ENCODE measurements at regions not wholly inside any gene's neighbourhood (a gene's known extent, or its start where the extent isn't known, plus 50 kb on each side); places are given as distances from the start of the nearest gene placed in this dataset.

DNA sequence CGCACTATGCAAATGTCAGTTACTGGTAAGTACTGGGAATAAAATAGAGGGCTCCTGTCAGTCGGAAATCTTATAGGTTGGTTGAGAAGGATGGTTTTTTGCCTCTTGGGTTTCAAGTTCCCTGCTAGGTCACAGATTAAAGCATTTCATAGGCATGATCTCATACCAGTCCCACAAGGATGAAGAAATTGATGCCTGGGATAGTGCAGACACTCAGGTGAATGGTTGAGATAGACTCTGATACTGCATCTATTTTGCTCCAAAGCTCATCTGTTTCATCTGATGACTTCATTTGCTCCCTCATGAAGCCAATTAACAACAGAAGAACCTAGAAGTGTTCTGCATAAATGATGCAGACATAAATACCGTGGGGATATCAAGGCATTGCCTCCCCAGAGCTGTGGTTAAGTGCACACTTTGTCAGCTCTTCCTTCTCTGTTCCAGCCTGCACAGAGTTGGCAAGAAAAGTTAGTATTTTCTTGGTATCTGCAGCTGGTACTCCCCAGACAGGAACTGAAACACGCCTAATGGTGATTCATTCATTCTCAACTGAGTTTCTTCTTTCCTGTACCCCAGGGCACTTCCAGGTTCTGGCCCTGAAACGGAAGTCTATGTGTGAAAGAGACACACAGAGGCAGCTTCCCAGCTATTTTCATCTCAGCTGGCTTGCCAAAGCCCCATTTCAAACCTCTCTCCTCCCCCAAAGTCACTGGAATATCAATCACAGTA lies 418.3 kb upstream of the SALL1 start:
- DNase-seq: peak; percentile 29

DNA sequence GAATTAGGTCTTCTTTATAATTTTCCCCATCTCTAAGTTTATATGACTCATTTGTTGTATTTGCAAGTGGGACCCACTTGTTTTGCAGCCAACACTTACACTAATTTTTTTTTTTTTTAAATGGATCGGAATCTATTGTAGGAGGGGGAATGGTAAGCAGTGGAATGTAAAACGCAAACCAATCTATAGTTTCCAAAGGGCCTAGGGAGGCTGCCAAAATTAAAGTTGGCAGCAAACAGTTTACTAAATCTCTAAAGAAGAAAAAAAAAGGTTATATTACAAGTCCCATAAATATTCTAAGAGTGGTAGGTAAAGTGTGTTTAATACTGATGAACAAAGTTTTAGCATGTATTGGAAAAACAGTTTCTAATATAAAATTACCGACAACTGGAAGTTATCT lies 416.8 kb upstream of the SALL1 start:
- DNase-seq: no peak

GRCh38 chr16:51565184-51565583 lies 414.1 kb upstream of the SALL1 start:
- DNase-seq: no peak

- no peak for DNase-seq
These were observed 411.8 kb upstream of the SALL1 start for GRCh38 chr16:51562891-51563290.

GRCh38 chr16:51559901-51560300 lies 408.8 kb upstream of the SALL1 start:
- no peak for DNase-seq

- DNase-seq: peak; percentile 0
These were observed 406.6 kb upstream of the SALL1 start for GRCh38 chr16:51557670-51558069.

- no peak for DNase-seq
These were observed 405.7 kb upstream of the SALL1 start for GRCh38 chr16:51556694-51557340.

DNA sequence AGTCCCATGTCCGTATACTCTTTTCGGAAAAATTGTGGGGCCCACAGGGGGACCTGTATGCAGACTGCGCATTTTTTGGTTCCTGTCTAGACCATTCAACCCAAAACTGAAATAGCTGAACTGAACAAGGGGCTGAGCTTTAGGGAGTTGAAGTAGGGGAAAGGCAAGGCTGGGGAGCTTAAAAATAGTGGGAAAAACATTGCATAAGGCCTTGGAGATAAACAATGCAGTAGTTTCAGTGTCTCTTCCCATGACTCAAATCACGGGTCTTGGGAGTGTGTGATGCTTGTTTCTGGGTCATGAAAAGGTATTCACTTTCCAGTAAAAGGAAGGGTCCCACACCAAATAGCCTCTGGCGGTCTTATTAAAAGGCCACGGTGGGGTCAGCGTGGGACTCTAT lies 402.8 kb upstream of the SALL1 start:
- DNase-seq: no peak

- no peak for DNase-seq
These were observed 402.2 kb upstream of the SALL1 start for GRCh38 chr16:51553314-51553713.

DNA sequence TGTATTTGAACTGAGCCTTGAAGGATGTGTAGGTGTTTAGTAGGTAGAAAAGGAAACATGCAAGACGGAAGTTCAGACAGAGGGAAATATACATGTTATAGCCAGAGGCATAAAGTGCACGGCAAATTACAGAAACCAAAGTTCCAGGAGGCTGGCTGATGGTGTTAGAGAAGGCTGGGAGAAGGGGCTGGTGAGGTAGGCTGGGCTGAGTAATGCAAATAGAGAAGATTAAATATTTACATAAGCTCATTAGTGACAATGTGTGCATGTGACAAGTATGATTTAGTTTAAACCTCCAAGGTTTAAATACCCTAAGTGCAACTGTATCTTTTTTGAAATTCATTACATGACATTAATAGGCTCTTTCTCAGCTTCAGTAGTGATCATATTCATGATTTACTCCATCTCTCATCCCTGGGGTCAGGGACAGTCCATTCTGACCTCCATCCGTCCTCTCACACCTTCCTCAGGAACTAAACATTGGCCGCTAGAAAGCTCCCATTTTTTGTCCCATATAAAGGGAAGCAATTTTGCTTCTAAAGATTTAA lies 399.8 kb upstream of the SALL1 start:
- DNase-seq: no peak

DNA sequence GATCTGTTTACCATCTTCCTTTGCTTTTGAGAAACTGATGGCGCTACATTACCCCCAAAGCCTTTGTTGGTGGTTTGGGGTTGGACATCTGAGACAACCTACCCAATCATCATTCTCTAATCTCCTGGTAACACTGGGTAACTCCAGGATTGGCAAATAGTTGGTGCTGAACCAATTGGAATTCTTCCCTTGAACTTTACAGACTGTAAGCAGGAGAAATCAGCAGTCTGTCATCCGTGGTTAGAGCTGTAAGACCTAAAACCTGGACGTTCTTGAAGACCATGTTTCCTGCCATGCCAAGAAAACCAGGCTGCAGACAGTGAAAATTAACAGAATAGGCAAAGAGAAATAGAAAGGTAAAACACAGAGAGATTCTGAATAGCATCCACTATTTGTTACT lies 398.8 kb upstream of the SALL1 start:
- no peak for DNase-seq

DNA sequence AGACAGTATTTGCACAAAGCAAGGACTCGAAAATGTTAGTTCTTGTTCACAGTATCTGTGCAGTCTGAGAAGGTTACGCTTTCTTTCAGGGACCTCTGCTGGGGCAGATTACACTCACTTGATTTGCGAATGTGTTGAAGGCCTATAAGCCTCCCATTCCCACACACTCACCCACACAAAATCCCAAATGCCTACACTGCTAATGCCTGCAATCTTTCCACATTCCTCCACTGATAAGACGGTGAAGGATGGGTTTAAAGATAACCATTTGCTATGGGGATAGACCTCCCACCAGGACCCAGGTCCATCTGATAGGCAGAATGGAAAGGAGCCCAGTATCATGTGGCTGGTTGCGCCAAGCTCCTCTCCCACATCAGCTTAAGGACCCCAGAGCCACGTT lies 394.9 kb upstream of the SALL1 start:
- no peak for DNase-seq

DNA sequence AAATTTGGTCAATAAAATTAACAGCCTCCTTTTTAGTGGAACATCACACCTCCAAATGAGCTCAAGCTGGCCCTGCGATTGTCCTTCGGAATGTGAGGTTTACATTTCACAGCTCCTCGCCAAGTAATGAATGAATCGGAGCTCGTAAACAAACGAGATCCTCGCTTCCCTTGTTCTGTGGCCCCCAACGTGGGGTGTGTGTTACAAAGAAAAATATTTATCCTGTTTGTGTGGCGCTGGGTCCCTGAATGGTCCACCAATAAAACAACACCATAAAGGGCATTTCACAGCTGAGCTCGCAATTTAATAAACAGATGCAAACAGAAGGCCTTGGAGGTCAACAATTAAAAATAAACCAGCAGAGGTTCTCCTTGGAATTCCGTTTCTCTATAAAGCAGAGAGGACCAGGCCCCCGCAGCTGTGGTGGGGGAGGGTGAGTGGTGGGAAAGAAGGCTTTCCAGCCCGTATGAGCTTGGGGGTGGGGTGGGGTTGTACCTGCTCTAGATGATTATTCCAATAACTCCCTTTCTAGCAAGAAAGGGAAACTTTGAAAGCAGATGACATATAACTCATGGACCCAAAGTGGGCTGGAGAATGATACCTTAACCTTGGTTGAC lies 393.9 kb upstream of the SALL1 start:
- no peak for DNase-seq

DNA sequence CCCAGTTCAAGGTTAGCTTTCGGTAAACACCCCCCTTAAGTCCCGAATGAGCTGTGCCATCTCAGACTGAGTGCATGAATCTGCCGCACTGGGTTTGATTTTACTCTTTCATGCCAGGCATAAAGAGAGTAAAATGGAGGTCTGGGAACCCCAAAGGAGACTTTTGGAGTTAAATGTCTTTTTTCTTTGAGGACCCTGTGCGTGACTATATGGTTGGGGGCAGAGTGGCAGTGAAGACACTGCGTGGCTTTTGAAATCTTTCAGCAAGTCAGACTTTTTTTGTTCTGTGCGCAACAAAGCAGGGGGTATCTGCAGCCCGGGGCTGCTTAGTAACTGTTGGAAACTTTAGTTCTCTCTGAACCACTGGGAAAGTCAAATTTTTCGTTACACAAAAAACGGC lies 392.9 kb upstream of the SALL1 start:
- DNase-seq: no peak

- no peak for DNase-seq
These were observed 392.1 kb upstream of the SALL1 start for GRCh38 chr16:51542981-51543815.

- no peak for DNase-seq
These were observed 389.2 kb upstream of the SALL1 start for GRCh38 chr16:51540259-51540658.

DNA sequence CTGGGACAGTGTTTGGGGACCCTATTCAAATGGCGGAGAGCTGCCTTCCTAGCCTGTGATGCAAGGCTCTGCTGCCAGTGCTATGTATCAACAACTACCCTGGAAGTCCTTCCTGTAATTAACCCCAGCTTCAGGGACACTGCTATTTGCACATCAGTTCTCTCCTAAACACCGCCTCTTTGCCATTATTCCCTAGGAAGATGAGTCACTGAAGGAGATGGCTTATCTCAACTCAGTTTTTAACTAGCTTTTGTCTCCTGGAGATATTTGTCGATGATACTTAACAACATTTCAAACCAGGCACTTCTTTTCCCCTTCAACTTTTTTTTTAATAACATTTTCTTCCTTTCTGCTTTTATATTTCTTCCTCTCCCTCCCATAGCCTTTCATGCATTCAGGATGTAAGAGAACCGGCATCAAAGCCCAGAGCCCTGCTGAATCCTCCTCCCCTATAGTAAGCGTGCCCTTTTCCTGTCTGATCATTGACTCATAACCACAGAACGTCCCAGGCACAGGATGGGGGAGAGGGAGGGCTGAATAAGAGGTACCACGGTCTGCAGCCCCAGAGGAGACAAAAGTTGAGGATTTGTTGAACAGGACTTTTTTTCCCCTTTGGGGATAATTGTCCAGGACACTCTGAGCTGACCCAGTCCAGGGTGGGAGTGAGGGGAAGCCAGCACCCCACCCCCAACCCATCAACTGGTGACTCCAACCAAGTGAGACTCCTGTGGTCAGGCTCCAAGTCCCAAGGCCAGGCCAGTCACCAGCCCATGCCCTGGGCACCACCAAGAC lies 387.8 kb upstream of the SALL1 start:
- peak; percentile 7 for DNase-seq

GRCh38 chr16:51535591-51535990 lies 384.5 kb upstream of the SALL1 start:
- DNase-seq: no peak

DNA sequence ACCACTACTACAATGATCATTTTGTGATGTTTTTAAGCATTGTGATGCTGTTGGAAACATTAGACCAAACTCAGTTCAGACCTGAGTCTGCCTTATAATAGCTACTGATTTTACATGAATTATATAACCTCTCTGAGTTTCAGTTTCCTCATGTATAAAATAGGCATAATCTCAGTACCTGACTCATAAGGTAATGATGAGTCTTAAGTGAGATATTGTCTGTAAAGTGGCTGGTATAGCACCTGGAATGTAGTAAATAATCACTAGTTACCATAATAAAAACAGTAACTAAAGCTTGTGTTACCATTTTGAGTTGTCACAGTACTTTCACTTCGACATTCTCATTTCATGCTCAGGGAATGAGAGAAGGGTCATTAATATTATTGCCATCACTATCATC lies 381.5 kb upstream of the SALL1 start:
- no peak for DNase-seq

GRCh38 chr16:51531271-51531670 lies 380.2 kb upstream of the SALL1 start:
- no peak for DNase-seq

GRCh38 chr16:51527349-51527748 lies 376.3 kb upstream of the SALL1 start:
- DNase-seq: no peak

- DNase-seq: no peak
These were observed 375.6 kb upstream of the SALL1 start for GRCh38 chr16:51526621-51527020.
